Prostate gland (tissue), 2 donors: ENCODE measurements at regions not wholly inside any gene's neighbourhood (a gene's known extent, or its start where the extent isn't known, plus 50 kb on each side); places are given as distances from the start of the nearest gene placed in this dataset.

ENCODE experiments used
- DNase-seq: peaks from one replicate; pipeline ENCODE4 v3.0.0-alpha.2; 2019; ENCODE audit warnings: low spot score
- H3K27ac ChIP-seq, 2 donors: fragments of 200-600 bp; sonication (generic); 2 replicates each; pipeline ENCODE4 v1.5.1; 2017 to 2019
- H3K27me3 ChIP-seq: fragments of 200-600 bp; sonication (generic); replicated peaks from 2 replicates; pipeline ENCODE4 v1.5.1; 2019; ENCODE audit not compliant: insufficient read depth
- H3K36me3 ChIP-seq, 2 donors: fragments of 200-600 bp; sonication (generic); 1 replicate in 1 of 2; 2 replicates in 1 of 2; pipeline versions ENCODE4 v1.5.1 to v1.8.1; 2017 to 2019
- H3K4me1 ChIP-seq: fragments of 200-600 bp; sonication (generic); replicated peaks from 2 replicates; pipeline ENCODE4 v1.5.1; 2019
- H3K4me3 ChIP-seq, 2 donors: fragments of 200-600 bp; sonication (generic); 2 replicates each; pipeline ENCODE4 v1.5.1; 2017 to 2019
- H3K9me3 ChIP-seq: fragments of 200-600 bp; sonication (generic); 2 replicates; pipeline ENCODE4 v1.5.1; 2017
- POLR2A ChIP-seq: fragments of 450-650 bp; IDR thresholded peaks from one replicate; pipeline ENCODE4 v1.6.1; 2016; ENCODE audit warnings: antibody characterized with exemption, mild to moderate bottlenecking
- POLR2AphosphoS5 ChIP-seq: sonication (generic); formaldehyde crosslinking; IDR thresholded peaks from one replicate; pipeline ENCODE4 v1.6.1; 2017; ENCODE audit warnings: antibody characterized with exemption
- WGBS: methylation state at CpG from one replicate; pipeline ENCODE4 v1.1.5; 2018; 5-methylcytosine and 5-hydroxymethylcytosine counted together
- intact Hi-C: fragments of 100-400 bp; cut with DNase I; formaldehyde crosslinking; loops from one replicate; pipeline ENCODE4 v1.14.2; 2022
- TF ChIP-seq, protein P1 (sequence below), 4 experiments: fragments of 200-600 bp in 2 of 4; fragments of 450-650 bp in 2 of 4; sonication (generic) in 2 of 4; IDR thresholded peaks; 1 replicate in 3 of 4; 2 replicates in 1 of 4; pipeline ENCODE4 v1.5.1; 2016 to 2019; ENCODE audit warnings: antibody characterized with exemption in 4 of 4, mild to moderate bottlenecking in 2 of 4, moderate library complexity in 2 of 4

DNA sequence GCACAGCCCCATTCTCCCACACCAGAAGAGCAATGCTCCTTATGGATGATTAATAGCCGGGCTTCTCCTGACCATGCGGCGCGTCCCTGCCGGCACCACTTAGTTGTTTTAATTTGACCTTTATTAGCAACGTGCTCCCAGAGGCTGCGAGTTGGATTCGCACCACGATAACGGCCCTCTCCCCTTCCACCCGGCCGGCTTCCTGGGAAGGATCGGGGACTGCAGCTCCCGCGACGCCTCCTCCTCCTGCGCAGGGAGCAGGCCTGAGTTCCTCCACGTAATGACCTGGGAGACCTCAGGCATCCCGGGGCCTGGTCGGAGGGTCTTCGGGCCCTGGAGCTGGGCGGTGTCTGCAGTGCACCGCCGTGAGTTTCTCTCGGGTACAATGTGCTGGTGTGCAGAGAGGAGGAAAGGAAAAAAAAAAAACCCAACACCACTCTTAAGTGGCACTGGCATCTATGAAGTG, 243.3 kb upstream of the TOPAZ1 start:
- Histone ChIP-seq H3K9me3 (no peaks in the 10 kb centered on the region), H3K27me3 (peaks cover 47% of the 10 kb centered on the region), H3K4me1 (peaks cover 17% of the 10 kb centered on the region), H3K4me3 (no peak overlapping the region), H3K36me3 (no peaks in the 10 kb centered on the region), H3K27ac (no peak overlapping the region)
- DNase-seq, result no peak
- intact Hi-C loops, result no loop called here
- 1% methylated on average over 23 of the region's 25 CpGs for WGBS
- TF ChIP-seq POLR2A (no peak), POLR2AphosphoS5 (no peak)
- TF ChIP-seq, protein P1, sequence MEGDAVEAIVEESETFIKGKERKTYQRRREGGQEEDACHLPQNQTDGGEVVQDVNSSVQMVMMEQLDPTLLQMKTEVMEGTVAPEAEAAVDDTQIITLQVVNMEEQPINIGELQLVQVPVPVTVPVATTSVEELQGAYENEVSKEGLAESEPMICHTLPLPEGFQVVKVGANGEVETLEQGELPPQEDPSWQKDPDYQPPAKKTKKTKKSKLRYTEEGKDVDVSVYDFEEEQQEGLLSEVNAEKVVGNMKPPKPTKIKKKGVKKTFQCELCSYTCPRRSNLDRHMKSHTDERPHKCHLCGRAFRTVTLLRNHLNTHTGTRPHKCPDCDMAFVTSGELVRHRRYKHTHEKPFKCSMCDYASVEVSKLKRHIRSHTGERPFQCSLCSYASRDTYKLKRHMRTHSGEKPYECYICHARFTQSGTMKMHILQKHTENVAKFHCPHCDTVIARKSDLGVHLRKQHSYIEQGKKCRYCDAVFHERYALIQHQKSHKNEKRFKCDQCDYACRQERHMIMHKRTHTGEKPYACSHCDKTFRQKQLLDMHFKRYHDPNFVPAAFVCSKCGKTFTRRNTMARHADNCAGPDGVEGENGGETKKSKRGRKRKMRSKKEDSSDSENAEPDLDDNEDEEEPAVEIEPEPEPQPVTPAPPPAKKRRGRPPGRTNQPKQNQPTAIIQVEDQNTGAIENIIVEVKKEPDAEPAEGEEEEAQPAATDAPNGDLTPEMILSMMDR (IDR thresholded peaks at IDR 0.05), result no peak

DNA sequence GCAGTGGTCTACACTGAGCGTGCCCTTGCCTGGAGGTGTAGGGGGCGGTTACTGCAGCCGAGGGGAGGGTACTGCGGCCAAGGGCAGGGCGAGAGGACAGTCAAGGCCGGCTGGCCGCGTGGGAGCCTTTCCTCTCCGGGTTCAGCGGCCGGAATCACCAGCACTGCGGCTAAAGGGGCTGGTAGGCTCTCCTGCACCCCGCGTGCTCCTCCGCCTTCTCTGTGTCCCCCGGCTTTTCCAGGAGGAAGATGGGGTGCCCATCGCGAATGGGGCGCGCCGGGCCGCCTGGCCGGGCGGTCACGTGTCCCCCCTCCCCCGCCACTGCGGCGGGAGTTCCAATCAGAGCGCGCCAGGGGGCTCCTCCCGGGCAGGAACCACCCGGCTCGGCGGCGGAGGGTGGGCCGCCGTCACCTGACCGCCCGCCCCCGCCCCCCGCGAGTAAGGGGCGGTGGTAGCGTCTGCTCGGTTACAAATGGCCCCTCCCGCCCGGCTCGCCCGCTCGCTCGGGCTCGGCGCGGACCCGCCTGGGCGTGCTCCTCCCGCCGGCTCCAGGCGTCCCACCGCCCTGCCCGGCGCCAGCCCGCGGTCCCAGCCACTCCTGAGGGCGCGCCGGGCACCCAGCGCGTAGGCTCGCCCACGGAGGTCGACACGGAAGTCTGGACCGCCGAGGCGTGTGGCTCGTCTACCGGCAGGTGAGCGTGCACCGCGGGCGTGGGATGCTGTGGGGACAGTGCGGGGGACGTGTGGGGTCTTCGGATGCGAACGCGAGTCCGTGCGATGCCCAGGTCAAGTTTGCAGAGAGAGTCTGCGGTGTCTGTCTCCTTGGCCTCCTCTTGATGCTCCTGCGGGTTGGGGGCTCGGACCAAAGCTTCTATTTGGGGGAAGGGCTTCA, 242.6 kb upstream of the TOPAZ1 start:
- Histone ChIP-seq H3K27me3 (peaks cover 47% of the 10 kb centered on the region), H3K9me3 (no peaks in the 10 kb centered on the region), H3K4me3 (peak overlapping the region; percentile 7 to 27), H3K27ac (no peak overlapping the region), H3K4me1 (peaks cover 17% of the 10 kb centered on the region), H3K36me3 (no peaks in the 10 kb centered on the region)
- 2% methylated on average over 58 of the region's 93 CpGs for WGBS
- TF ChIP-seq POLR2A (no peak), POLR2AphosphoS5 (no peak)
- TF ChIP-seq, protein P1 (IDR thresholded peaks at IDR 0.05), result no peak
- no peak for DNase-seq
- intact Hi-C loops, result no loop called here

GRCh38 chr3:43999728-44000319, 241.9 kb upstream of the TOPAZ1 start:
- no peaks in the 10 kb centered on the region for H3K36me3 ChIP-seq
- WGBS, result 73% methylated on average over 7 of the region's 7 CpGs
- no peak for DNase-seq
- peaks cover 43% of the 10 kb centered on the region for H3K27me3 ChIP-seq
- intact Hi-C loops, result no loop called here
- no peaks in the 10 kb centered on the region for H3K9me3 ChIP-seq
- peaks cover 17% of the 10 kb centered on the region for H3K4me1 ChIP-seq
- TF ChIP-seq POLR2A (no peak), POLR2AphosphoS5 (no peak)
- TF ChIP-seq, protein P1 (IDR thresholded peaks at IDR 0.05), result no peak
- no peak overlapping the region for H3K4me3 ChIP-seq
- no peak overlapping the region for H3K27ac ChIP-seq

DNA sequence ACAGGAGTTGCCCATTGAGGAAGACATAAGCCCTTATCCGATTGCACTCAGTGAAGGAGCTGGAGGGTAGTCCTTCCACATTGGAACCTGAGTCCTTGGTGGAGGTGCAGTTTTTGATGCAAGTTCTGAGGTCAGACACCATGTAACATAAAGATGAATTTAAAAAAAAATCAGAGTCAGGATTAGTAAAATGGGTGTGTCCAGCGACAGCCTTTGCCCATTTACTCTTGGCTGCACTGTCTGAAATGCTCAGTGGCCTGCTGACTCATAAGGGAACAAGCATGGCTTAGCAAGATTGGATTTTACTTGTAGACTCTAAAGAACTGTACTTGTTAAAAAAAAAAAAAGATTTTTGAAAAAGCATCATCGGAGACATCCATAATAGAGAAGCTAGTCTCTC, 241.1 kb upstream of the TOPAZ1 start:
- Histone ChIP-seq H3K27me3 (peaks cover 37% of the 10 kb centered on the region), H3K4me1 (peaks cover 13% of the 10 kb centered on the region)

DNA sequence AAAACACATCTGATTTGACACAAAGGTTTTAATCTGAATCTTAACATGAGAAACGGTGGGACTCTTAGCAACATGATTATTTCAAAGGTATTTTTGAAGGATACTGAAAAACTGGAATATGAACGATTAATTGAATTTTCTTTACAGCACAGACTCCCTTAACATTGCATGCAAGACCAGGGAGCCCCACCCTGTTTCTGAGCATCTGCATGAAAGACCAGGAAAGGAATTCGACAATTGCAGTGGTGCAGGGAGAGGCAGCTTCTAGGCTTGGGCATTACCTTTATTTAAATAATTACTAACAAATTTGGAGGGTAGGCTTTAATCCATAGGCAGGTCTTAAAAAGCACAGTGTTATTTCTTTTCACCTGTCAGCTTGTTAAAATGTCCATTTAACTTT, 240.6 kb upstream of the TOPAZ1 start:
- Histone ChIP-seq H3K4me3 (no peak overlapping the region), H3K27me3 (peaks cover 33% of the 10 kb centered on the region), H3K4me1 (peaks cover 12% of the 10 kb centered on the region), H3K36me3 (no peaks in the 10 kb centered on the region), H3K27ac (no peak overlapping the region), H3K9me3 (no peaks in the 10 kb centered on the region)
- WGBS, result 76% methylated on average over 3 of the region's 3 CpGs
- intact Hi-C loops, result no loop called here
- DNase-seq, result no peak
- no peak for TF ChIP-seq POLR2AphosphoS5
- TF ChIP-seq, protein P1 (IDR thresholded peaks at IDR 0.05), result no peak
- no peak for TF ChIP-seq POLR2A

More for the DNA sequence above, 241.1 kb upstream of the TOPAZ1 start:
- H3K9me3 ChIP-seq, result no peaks in the 10 kb centered on the region
- WGBS, result 88% methylated on average over 3 of the region's 3 CpGs
- H3K4me3 ChIP-seq, result no peak overlapping the region
- DNase-seq, result no peak
- intact Hi-C loops, result no loop called here
- TF ChIP-seq POLR2AphosphoS5, result no peak
- H3K36me3 ChIP-seq, result no peaks in the 10 kb centered on the region
- no peak overlapping the region for H3K27ac ChIP-seq
